Left hindlimb (tissue), 1 donor: ENCODE measurements at regions not wholly inside any gene's neighbourhood (a gene's known extent, or its start where the extent isn't known, plus 50 kb on each side); places are given as distances from the start of the nearest gene placed in this dataset.

Experiments
- DNase-seq: peaks from one replicate; pipeline ENCODE4 v3.0.0-alpha.2; 2018

GRCh38 chr2:19300961-19301360, 57.5 kb downstream of the OSR1 start:
- DNase-seq, result no peak

- DNase-seq, result no peak
Measured at GRCh38 chr2:19299522-19299921, 58.9 kb downstream of the OSR1 start.

- no peak for DNase-seq
Measured at GRCh38 chr2:19299032-19299431, 59.4 kb downstream of the OSR1 start.

GRCh38 chr2:19297716-19298115, 60.7 kb downstream of the OSR1 start:
- no peak for DNase-seq

GRCh38 chr2:19295998-19296502, 62.4 kb downstream of the OSR1 start:
- no peak for DNase-seq

- no peak for DNase-seq
Measured at GRCh38 chr2:19292007-19292406, 66.4 kb downstream of the OSR1 start.

GRCh38 chr2:19288291-19288690, 70.1 kb downstream of the OSR1 start:
- no peak for DNase-seq

GRCh38 chr2:19287324-19287723, 71.1 kb downstream of the OSR1 start:
- DNase-seq, result no peak

GRCh38 chr2:19282305-19282704, 76.1 kb downstream of the OSR1 start:
- no peak for DNase-seq

GRCh38 chr2:19274439-19274838, 84.0 kb downstream of the OSR1 start:
- DNase-seq, result no peak

GRCh38 chr2:19272941-19273470, 85.4 kb downstream of the OSR1 start:
- no peak for DNase-seq

GRCh38 chr2:19272039-19272438, 86.4 kb downstream of the OSR1 start:
- DNase-seq, result no peak

GRCh38 chr2:19264852-19265251, 93.6 kb downstream of the OSR1 start:
- DNase-seq, result no peak

- no peak for DNase-seq
Measured at GRCh38 chr2:19262150-19262549, 96.3 kb downstream of the OSR1 start.

GRCh38 chr2:19261061-19261460, 97.4 kb downstream of the OSR1 start:
- DNase-seq, result no peak

GRCh38 chr2:19256121-19256601, 102.3 kb downstream of the OSR1 start:
- no peak for DNase-seq

- no peak for DNase-seq
Measured at GRCh38 chr2:19255481-19255880, 102.9 kb downstream of the OSR1 start.

GRCh38 chr2:19251554-19251953, 106.9 kb downstream of the OSR1 start:
- no peak for DNase-seq

GRCh38 chr2:19250906-19251305, 107.5 kb downstream of the OSR1 start:
- DNase-seq, result no peak

- DNase-seq, result no peak
Measured at GRCh38 chr2:19247186-19247585, 111.2 kb downstream of the OSR1 start.

- DNase-seq, result no peak
Measured at GRCh38 chr2:19246496-19246895, 111.9 kb downstream of the OSR1 start.

GRCh38 chr2:19244460-19245363, 113.7 kb downstream of the OSR1 start:
- no peak for DNase-seq

- DNase-seq, result no peak
Measured at GRCh38 chr2:19238440-19239060, 119.9 kb downstream of the OSR1 start.

GRCh38 chr2:19235308-19235707, 123.1 kb downstream of the OSR1 start:
- no peak for DNase-seq
